Tibial nerve (tissue), 4 donors: ENCODE measurements at regions not wholly inside any gene's neighbourhood (a gene's known extent, or its start where the extent isn't known, plus 50 kb on each side); places are given as distances from the start of the nearest gene placed in this dataset.

ENCODE experiments used
- CTCF ChIP-seq, 5 experiments: fragments of 200-600 bp in 3 of 5; fragments of 450-650 bp in 2 of 5; sonication (generic) in 3 of 5; IDR thresholded peaks; one replicate each; pipeline ENCODE4 v1.5.1; 2016 to 2019; ENCODE audit warnings: antibody characterized with exemption in 5 of 5, mild to moderate bottlenecking in 3 of 5, moderate library complexity in 2 of 5
- EP300 ChIP-seq, 2 donors: sonication (generic); formaldehyde crosslinking; IDR thresholded peaks; one replicate each; pipeline ENCODE4 v1.6.1; 2017; ENCODE audit warnings: antibody characterized with exemption in 2 of 2, mild to moderate bottlenecking in 1 of 2

GRCh38 chr5:91224456-91224855, 158.7 kb downstream of the ARRDC3 start:
- TF ChIP-seq CTCF (IDR thresholded peaks at IDR 0.05) (no peak), EP300 (IDR thresholded peaks at IDR 0.05) (no peak)
